Frontal cortex (tissue), 3 donors: ENCODE measurements at regions not wholly inside any gene's neighbourhood (a gene's known extent, or its start where the extent isn't known, plus 50 kb on each side); places are given as distances from the start of the nearest gene placed in this dataset.
"Not testable (repeated sequence)": the region's sequence is repeated elsewhere in the genome, so short reads cannot be mapped to it uniquely, and the experiment has no call there.

Experiments
- DNase-seq, 2 donors: peaks; one replicate each; pipeline ENCODE4 v3.0.0; 2012; ENCODE audit warnings: low spot score in 2 of 2
- FAIRE-seq: peaks from 2 replicates; lab custom pipeline; 2012; peaks lifted over from hg19 to GRCh38; lab: Jason Lieb, UNC
- donor health status: control.
- donor health status: control.
- donor health status: control.

DNA sequence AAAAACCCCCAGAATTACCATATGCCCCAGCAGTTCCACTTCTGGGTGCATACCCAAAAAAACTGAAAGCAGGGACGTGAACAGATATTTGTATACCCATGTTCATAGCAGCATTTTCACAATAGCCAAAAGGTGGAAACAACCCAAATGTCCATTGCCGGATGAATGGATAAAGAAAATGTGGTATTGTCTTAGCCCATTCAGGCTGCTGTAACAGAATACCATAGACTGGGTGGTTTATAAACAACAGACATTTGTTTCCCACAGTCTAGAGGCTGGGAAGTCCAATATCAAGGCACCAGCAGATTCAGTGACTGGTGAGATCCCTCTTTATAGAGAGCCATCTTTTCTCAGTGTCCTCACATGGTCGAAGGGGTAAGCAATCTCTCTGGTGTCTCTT is 182.1 kb upstream of the ANKRD28 start:
- DNase-seq (no peak), FAIRE-seq (no peak)

GRCh38 chr3:15982243-15982642 is 184.5 kb upstream of the ANKRD28 start:
- no peak for FAIRE-seq
- DNase-seq: no peak

- no peak for FAIRE-seq
- peak; percentile 29 to 34 for DNase-seq
Measured at GRCh38 chr3:15982667-15983196, 185.0 kb upstream of the ANKRD28 start.

DNA sequence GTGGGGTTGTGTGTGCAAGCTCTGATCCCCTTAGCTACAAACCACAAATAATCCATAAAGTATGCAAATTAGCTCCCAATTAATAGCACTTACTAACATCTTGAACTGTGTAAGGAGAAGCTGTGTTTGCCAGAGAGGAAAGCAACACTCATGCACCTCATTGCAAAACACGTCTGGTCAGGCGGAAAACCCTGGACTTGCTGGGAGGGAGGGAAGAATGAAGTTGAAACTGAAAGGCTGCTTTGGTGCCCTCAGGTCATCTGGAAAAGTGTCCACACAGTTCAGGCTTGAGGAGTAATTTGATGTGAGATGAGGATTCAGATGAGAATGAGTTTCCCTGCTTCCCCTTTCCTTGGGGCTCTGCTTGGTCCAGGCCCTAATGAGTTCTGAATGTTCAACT is 185.5 kb upstream of the ANKRD28 start:
- FAIRE-seq (no peak), DNase-seq (no peak)

GRCh38 chr3:15983693-15984092 is 185.9 kb upstream of the ANKRD28 start:
- FAIRE-seq (no peak), DNase-seq (no peak)

GRCh38 chr3:15989419-15989818 is 185.1 kb upstream of the GALNT15 start:
- DNase-seq: no peak
- no peak for FAIRE-seq

GRCh38 chr3:15993660-15994059 is 180.8 kb upstream of the GALNT15 start:
- not testable (repeated sequence) for DNase-seq, FAIRE-seq

GRCh38 chr3:15996496-15996895 is 178.0 kb upstream of the GALNT15 start:
- not testable (repeated sequence) for DNase-seq, FAIRE-seq

GRCh38 chr3:15997274-15997943 is 177.1 kb upstream of the GALNT15 start:
- no peak for FAIRE-seq
- DNase-seq: no peak

DNA sequence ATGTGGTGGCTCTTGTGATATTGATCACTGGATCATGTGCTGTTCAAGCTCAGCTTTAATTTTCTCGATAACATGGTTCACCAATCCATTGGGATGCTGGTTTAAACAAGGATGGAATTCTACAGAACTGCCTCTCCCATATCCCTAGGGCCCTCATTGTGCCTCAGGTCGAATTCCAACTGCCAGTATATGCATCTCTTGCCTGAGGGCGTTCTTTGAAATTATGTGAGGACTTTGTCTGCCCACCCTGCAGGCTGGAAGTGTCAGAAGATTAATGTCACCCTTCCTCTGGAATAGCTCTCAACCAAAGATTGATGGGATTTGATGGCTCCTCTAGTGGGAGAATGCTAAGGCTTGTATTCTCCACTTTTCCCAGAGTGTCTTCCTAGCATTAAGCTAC is 175.6 kb upstream of the GALNT15 start:
- FAIRE-seq: no peak

GRCh38 chr3:16004812-16005211 is 169.7 kb upstream of the GALNT15 start:
- no peak for FAIRE-seq

More for the DNA sequence above, 175.6 kb upstream of the GALNT15 start:
- no peak for DNase-seq

GRCh38 chr3:16011376-16011775 is 163.1 kb upstream of the GALNT15 start:
- FAIRE-seq: no peak
- DNase-seq: no peak

More at GRCh38 chr3:16004812-16005211, 169.7 kb upstream of the GALNT15 start:
- no peak for DNase-seq

- DNase-seq: no peak
- no peak for FAIRE-seq
Measured at GRCh38 chr3:16012086-16012485, 162.4 kb upstream of the GALNT15 start.

- no peak for FAIRE-seq
- no peak for DNase-seq
Measured at GRCh38 chr3:16013568-16013967, 160.9 kb upstream of the GALNT15 start.

DNA sequence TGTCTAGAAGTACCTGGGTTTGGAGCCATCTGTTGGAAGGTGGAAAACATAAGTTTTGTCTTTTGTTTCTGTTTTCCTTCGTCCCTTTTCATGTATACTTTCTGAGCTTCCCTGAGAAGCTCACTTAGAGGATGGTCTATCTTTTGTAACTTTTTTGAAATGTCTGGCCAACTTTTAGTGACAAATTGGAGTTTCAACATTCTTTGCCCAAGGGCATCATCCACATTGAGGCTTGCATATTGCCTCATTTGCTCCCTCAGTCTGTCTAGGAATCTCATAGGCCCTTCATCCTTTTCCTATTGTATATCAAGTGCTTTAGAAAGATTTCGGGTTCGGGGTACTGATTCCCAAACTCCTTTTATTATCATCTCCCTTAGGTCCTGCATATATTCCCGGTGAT is 152.7 kb upstream of the GALNT15 start:
- FAIRE-seq, DNase-seq: not testable (repeated sequence)

GRCh38 chr3:16023881-16024280 is 150.6 kb upstream of the GALNT15 start:
- not testable (repeated sequence) for DNase-seq, FAIRE-seq

DNA sequence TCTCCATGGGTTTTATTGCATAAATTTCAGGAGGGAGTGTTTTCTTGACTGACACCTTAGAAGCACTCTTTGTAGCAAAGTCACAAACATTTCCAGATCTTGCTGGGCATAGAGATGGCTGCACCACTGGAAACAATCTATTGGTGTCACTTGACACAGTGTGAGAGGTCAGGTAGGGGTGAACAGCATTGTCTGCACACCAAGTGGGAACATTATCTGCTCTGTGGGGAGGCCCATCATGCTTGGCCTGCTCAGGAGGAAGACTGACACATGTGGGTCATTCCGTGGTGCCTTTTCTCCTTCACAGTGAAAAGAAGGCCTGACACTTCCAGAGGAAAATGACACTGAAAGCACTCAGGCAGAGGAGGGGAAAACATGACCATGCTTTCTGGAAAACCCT is 149.9 kb upstream of the GALNT15 start:
- DNase-seq (no peak), FAIRE-seq (no peak)

GRCh38 chr3:16026753-16027152 is 147.7 kb upstream of the GALNT15 start:
- FAIRE-seq (no peak), DNase-seq (no peak)

DNA sequence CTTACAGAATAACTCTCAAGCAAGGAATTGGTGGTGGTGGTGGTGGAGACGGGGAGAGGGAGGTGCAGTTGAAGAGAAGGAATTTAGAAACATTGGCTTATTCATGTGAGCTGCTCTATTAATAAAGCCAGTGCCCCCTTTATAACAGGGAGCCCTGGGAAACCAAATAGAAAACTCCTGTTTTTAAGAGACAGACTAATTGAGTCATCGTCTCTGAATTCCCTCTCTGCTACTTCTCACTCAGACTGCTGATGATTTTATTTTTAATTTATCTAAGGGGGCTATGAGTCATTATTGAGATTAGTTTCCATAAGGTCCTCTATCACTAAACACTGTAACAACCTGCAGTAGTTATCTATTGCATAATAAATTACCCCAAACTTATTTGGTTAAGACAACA is 145.9 kb upstream of the GALNT15 start:
- FAIRE-seq: no peak
- DNase-seq: no peak

DNA sequence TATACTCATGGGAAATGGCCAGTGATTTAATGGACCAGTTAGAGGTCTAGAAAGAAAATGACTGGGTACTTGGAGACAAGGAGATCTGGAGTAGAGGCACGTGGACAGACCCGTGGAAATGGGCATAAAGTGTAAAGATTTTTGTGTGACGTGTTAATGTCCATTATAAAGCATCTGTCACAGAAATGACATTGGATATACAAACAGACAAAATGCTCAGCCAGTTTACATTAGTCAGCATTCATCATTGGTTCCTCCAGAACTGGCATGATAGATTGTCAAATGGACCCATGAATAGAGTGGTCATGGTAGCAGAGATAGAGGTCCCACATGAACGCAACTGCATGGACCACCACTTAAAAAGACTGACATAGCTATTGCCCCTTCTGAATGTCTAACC is 144.1 kb upstream of the GALNT15 start:
- FAIRE-seq (no peak), DNase-seq (no peak)

- no peak for DNase-seq
- FAIRE-seq: no peak
Measured at GRCh38 chr3:16031434-16031833, 143.0 kb upstream of the GALNT15 start.
